Right lobe of liver (tissue), 6 donors: ENCODE measurements at regions not wholly inside any gene's neighbourhood (a gene's known extent, or its start where the extent isn't known, plus 50 kb on each side); places are given as distances from the start of the nearest gene placed in this dataset.

Source experiments
- ATAC-seq, 4 donors: fragments of 200-7000 bp; cut with Tn5 transposase; one replicate each; pipeline ENCODE4 v1.9.1; 2020; ENCODE audit warnings: mild to moderate bottlenecking in 4 of 4, moderate library complexity in 4 of 4
- DNase-seq, 3 donors: peaks; one replicate each; pipeline ENCODE4 v3.0.0-alpha.2; 2020
- H3K27ac ChIP-seq, 3 donors: fragments of 200-600 bp; one replicate each; pipeline ENCODE4 v1.8.0; 2022
- H3K27me3 ChIP-seq, 2 donors: fragments of 200-600 bp; one replicate each; pipeline ENCODE4 v1.8.0; 2022
- H3K36me3 ChIP-seq, 4 donors: fragments of 200-600 bp; sonication (generic) in 1 of 4; one replicate each; pipeline versions ENCODE4 v1.5.1 to v1.8.0; 2017 to 2022; ENCODE audit warnings: control low read depth in 1 of 4
- H3K4me1 ChIP-seq, 4 donors: fragments of 200-600 bp; sonication (generic) in 1 of 4; one replicate each; pipeline versions ENCODE4 v1.5.1 to v1.8.0; 2017 to 2022; ENCODE audit warnings: control low read depth in 1 of 4
- H3K4me3 ChIP-seq, 3 donors: fragments of 200-600 bp; one replicate each; pipeline ENCODE4 v1.8.0; 2022
- H3K9me3 ChIP-seq, 4 donors: fragments of 200-600 bp; sonication (generic) in 1 of 4; one replicate each; pipeline versions ENCODE4 v1.5.1 to v1.8.0; 2017 to 2022; ENCODE audit warnings: control low read depth in 1 of 4
- POLR2A ChIP-seq: fragments of 450-650 bp; IDR thresholded peaks from one replicate; pipeline ENCODE4 v1.6.1; 2017; ENCODE audit warnings: antibody characterized with exemption, mild to moderate bottlenecking
- WGBS: methylation state at CpG from one replicate; pipeline ENCODE4 v1.1.6; 2018; ENCODE audit warnings: low coverage, low lambda C conversion rate; ENCODE audit not compliant: insufficient coverage; ENCODE audit errors: missing lambda C conversion rate; 5-methylcytosine and 5-hydroxymethylcytosine counted together
- intact Hi-C, 2 donors: fragments of 100-400 bp; cut with DNase I; formaldehyde crosslinking; loops; one replicate each; pipeline versions ENCODE4 v1.11.2 to v1.14.1; 2022
- TF ChIP-seq, protein P1 (sequence below), 4 donors: fragments of 200-600 bp in 3 of 4; fragments of 450-650 bp in 1 of 4; IDR thresholded peaks; one replicate each; pipeline versions ENCODE4 v1.5.1 to v1.8.0; 2016 to 2022; ENCODE audit warnings: antibody characterized with exemption in 4 of 4, mild to moderate bottlenecking in 2 of 4
- donor health status: DM: no; HTN: yes; CAD: no.
- donor health status: DM: no; HTN: no; CAD: no.
- donor health status: DM: no; HTN: no; CAD: no.
- donor health status: DM: no; HTN: yes; CAD: no.
- donor health status: DM: no; HTN: yes; CAD: no.

DNA sequence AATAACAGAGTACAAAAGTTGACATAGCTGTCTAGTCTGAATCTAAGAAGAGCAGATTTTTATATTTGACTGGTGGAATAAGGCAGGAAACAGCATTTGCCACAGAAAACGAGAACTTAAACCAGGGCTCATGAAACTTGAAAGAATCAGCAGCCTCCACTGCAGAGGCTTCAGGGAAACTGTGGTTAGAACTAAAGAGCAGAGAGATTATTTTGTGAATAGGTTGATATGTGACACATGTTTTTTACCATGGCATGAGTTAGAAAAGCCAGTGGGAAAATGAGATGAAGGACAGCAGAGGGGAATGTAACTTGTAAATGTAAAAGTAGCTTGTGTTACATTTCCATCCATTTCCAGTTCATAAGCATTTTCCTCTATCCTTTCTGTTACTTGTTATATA, 63.7 kb upstream of the CAMK2D start:
- DNase-seq, result no peak
- WGBS, result 18% methylated on average over 1 of the region's 1 CpG
- intact Hi-C loops, result no loop called here

DNA sequence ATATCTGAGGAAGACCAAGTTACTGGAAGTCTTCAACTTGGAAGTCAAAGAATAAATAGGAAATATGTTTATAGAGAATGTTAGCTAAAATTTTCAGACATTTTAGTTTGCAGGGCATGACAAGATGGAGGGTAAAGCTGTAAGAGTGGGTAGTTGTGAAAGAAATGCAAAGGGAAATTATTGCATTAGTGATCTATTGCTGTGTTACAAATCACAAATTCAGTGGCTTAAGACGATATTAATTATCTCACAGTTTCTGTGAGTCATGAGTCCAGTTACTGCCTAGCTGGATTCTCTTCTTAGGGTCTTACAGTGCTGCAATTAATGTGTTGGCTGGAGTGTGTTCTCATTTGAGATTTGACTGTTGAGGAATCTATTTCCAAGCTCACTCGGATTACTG, 62.9 kb upstream of the CAMK2D start:
- TF ChIP-seq POLR2A, result no peak
- TF ChIP-seq, protein P1, sequence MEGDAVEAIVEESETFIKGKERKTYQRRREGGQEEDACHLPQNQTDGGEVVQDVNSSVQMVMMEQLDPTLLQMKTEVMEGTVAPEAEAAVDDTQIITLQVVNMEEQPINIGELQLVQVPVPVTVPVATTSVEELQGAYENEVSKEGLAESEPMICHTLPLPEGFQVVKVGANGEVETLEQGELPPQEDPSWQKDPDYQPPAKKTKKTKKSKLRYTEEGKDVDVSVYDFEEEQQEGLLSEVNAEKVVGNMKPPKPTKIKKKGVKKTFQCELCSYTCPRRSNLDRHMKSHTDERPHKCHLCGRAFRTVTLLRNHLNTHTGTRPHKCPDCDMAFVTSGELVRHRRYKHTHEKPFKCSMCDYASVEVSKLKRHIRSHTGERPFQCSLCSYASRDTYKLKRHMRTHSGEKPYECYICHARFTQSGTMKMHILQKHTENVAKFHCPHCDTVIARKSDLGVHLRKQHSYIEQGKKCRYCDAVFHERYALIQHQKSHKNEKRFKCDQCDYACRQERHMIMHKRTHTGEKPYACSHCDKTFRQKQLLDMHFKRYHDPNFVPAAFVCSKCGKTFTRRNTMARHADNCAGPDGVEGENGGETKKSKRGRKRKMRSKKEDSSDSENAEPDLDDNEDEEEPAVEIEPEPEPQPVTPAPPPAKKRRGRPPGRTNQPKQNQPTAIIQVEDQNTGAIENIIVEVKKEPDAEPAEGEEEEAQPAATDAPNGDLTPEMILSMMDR (IDR thresholded peaks at IDR 0.05), result no peak
- no peak for ATAC-seq
- H3K36me3 ChIP-seq, result no peaks in the 10 kb centered on the region
- H3K4me1 ChIP-seq, result no peaks in the 10 kb centered on the region
- H3K27ac ChIP-seq, result no peak overlapping the region
- H3K4me3 ChIP-seq, result no peak overlapping the region
- intact Hi-C loops, result no loop called here
- DNase-seq, result no peak
- no peaks in the 10 kb centered on the region for H3K27me3 ChIP-seq
- WGBS, result 75% methylated on average over 2 of the region's 2 CpGs
- no peaks in the 10 kb centered on the region for H3K9me3 ChIP-seq

More for the DNA sequence above, 63.7 kb upstream of the CAMK2D start:
- Histone ChIP-seq H3K36me3 (no peaks in the 10 kb centered on the region), H3K4me3 (no peak overlapping the region), H3K27ac (no peak overlapping the region), H3K4me1 (no peaks in the 10 kb centered on the region), H3K27me3 (no peaks in the 10 kb centered on the region), H3K9me3 (no peaks in the 10 kb centered on the region)
- peak in 1 of 4 donors; percentile 42 for ATAC-seq
- no peak for TF ChIP-seq POLR2A
- TF ChIP-seq, protein P1 (IDR thresholded peaks at IDR 0.05), result no peak

DNA sequence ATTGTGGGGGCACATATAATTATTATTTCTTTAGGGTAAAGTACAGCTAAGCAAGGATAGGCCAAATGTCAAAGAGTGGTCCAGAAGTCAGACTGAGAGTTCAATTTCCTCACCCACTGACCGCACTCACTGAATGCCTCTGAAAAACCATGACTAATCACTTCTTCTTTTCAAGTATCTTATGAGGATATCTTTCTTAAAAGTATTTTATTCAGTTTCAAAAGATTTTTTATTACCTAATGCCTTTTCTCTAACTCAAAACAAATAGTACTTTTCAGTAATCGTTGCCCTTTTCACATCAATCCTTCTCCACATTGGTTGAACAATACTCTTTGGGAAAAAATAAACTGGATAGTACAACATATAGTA, 61.7 kb upstream of the CAMK2D start:
- no peak overlapping the region for H3K4me3 ChIP-seq
- H3K27me3 ChIP-seq, result no peaks in the 10 kb centered on the region
- TF ChIP-seq POLR2A, result no peak
- TF ChIP-seq, protein P1 (IDR thresholded peaks at IDR 0.05), result no peak
- H3K9me3 ChIP-seq, result no peaks in the 10 kb centered on the region
- H3K27ac ChIP-seq, result no peak overlapping the region
- no peaks in the 10 kb centered on the region for H3K4me1 ChIP-seq
- 43% methylated on average over 2 of the region's 2 CpGs for WGBS
- no peaks in the 10 kb centered on the region for H3K36me3 ChIP-seq
- peak in 2 of 4 donors; percentile 32 to 37 for ATAC-seq
- DNase-seq, result no peak
- intact Hi-C loops, result no loop called here

DNA sequence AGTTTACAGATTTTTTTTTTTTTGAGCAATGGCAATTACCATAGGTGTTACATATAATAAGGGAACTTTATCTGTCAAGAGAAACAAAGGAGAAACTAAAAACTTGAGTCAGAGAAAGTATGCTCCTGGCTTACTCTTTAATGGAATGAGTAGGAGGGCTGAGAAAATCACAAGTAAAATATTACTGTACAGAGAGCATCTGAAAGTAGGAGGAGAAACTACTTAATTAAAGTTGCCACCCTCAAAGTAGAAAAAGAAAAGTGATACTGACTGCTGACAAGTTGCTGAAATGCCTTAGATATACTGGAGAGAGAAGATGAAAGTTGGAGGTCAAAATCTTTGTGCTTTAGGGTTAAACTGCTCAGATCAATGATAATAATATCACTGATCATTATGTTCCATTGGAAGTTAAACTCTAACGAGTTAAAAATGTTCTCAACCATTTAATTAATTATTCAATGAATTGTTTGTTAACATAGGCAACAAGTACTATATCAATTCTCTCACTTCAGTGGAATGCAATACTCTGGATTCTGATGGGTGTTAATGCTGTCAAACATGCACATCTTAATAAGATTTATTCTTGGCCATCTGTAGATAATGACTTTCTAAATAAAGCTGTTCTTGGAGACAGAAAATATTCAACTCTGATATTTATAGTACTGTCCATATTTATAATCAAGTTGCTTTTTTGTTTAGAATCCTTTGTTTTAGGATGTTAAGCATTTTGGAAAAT, 61.2 kb upstream of the CAMK2D start:
- H3K4me3 ChIP-seq, result no peak overlapping the region
- no peaks in the 10 kb centered on the region for H3K27me3 ChIP-seq
- WGBS, result 17% methylated on average over 1 of the region's 1 CpG
- H3K36me3 ChIP-seq, result no peaks in the 10 kb centered on the region
- intact Hi-C loops, result no loop called here
- ATAC-seq, result no peak
- no peak overlapping the region for H3K27ac ChIP-seq
- DNase-seq, result no peak
- H3K4me1 ChIP-seq, result no peaks in the 10 kb centered on the region
- TF ChIP-seq, protein P1 (IDR thresholded peaks at IDR 0.05), result no peak
- no peak for TF ChIP-seq POLR2A
- H3K9me3 ChIP-seq, result no peaks in the 10 kb centered on the region
